Activated CD8-positive, alpha-beta memory T cell treated with anti-CD3 and anti-CD28 coated beads, Interleukin-2, amount 10 ng/mL, durations not matched to agents 7 days and 5 days (primary cell): ENCODE measurements at regions not wholly inside any gene's neighbourhood (a gene's known extent, or its start where the extent isn't known, plus 50 kb on each side); places are given as distances from the start of the nearest gene placed in this dataset.
A peak's percentile ranks its signal among the peaks of the same experiment; 100 is the strongest.
"Not testable (repeated sequence)": the region's sequence is repeated elsewhere in the genome, so short reads cannot be mapped to it uniquely, and the experiment has no call there.

Source experiments
- ATAC-seq: fragments of 150-1000 bp; cut with Tn5 transposase; one replicate; pipeline ENCODE4 v1.10.0; 2021; ENCODE audit warnings: moderate library complexity
- CTCF ChIA-PET: fragments of 350-600 bp; sonication (Branson Sonifier 250); formaldehyde crosslinking; loops from one replicate; lab custom pipeline; 2021; ENCODE audit warnings: antibody characterized with exemption; lab: Charles Lee
- DNase-seq: peaks from one replicate; pipeline ENCODE4 v3.0.0-alpha.2; 2020
- H3K27ac Mint-ChIP-seq: one replicate; pipeline ENCODE4 v1.8.0; 2021; ENCODE audit warnings: mild to moderate bottlenecking, mixed read lengths
- H3K27me3 Mint-ChIP-seq: one replicate; pipeline ENCODE4 v1.8.0; 2021; ENCODE audit warnings: mixed read lengths
- H3K36me3 Mint-ChIP-seq: one replicate; pipeline ENCODE4 v1.8.0; 2021; ENCODE audit warnings: mild to moderate bottlenecking, mixed read lengths
- H3K4me1 Mint-ChIP-seq: one replicate; pipeline ENCODE4 v1.8.0; 2021; ENCODE audit warnings: mixed read lengths
- H3K4me3 Mint-ChIP-seq: one replicate; pipeline ENCODE4 v1.8.0; 2021; ENCODE audit warnings: mild to moderate bottlenecking, moderate library complexity, mixed read lengths
- H3K9me3 Mint-ChIP-seq: one replicate; pipeline ENCODE4 v1.8.0; 2022; ENCODE audit warnings: low read depth, mixed read lengths

DNA sequence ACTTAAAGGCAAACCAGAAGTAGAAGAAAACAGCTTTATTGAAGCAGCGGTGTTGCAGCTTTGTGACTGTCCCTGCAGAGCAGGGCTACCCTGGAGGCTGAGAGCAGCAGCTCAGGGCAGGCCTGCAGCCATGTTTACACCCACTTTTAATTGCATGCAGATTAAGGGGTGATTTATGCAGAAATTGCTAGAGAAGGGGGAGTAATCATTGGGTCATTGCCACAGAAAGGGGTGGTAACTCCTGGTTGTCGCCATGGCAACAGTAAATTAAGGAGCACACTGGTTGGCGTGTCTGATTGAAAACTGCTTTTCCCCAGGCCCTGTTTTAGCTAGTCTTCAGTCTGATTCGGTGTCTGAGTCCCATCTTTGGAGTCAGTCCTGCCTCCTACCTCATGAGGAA is 195.4 kb upstream of the HDAC4 start:
- Mint-ChIP-seq H3K9me3 (peaks cover 12% of the 10 kb centered on the region), H3K36me3 (no peaks in the 10 kb centered on the region), H3K4me1 (peaks cover 8% of the 10 kb centered on the region), H3K27me3 (no peaks in the 10 kb centered on the region), H3K4me3 (no peak overlapping the region), H3K27ac (no peak overlapping the region)
- peak; percentile 34 for DNase-seq
- CTCF ChIA-PET, result interaction anchor here (0.8 kb wide), 1 partner anchor 329 kb away, joined by 3 read pairs; no protein-coding TSS in a partner anchor
- ATAC-seq, result no peak

GRCh38 chr2:239595726-239596125 is 194.9 kb upstream of the HDAC4 start:
- peaks cover 8% of the 10 kb centered on the region for H3K4me1 Mint-ChIP-seq
- CTCF ChIA-PET, result no interaction called here
- ATAC-seq (no peak), DNase-seq (no peak)
- no peak overlapping the region for H3K4me3 Mint-ChIP-seq
- H3K9me3 Mint-ChIP-seq, result peaks cover 12% of the 10 kb centered on the region
- no peaks in the 10 kb centered on the region for H3K27me3 Mint-ChIP-seq
- no peak overlapping the region for H3K27ac Mint-ChIP-seq
- H3K36me3 Mint-ChIP-seq, result no peaks in the 10 kb centered on the region

DNA sequence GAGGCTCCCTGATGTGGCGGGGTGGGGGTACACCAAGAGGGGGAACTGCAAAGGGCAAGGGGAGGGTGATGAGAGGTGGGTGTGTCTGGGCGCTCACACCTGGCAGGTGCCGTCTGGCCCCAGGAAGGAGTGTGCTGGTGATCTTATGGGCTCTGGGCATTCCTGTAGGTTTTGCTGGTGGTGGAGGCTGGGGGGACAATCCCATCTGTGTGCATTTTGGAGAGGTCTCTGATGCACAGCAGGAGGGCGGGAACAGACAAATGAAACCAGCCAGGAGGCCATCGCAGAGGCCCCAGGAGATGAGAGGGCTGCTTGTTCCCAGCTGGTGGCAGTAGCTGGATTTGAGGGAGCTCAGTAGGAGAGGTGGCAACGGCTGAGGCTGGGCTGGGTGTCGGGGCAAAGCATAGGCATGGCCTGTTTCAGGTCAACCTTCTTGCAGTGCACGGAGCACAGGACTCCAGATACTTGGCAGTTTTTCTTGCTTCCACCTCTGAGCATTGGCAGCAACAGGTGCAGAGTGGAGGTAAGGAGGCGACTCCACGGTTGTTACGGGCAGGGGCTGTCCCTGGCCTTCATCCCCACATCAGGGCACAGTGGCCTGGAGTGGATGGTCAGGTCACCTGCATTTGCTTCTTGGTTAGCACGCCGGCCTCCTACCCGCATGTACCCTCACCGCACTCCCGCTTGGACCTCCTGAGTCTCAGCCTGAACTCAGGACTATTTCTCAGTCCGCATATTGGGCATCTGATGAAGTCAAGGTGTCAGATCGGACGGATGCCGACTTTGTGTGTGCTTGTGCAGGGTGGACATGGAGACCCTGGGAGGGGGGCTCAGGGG is 194.2 kb upstream of the HDAC4 start:
- no peaks in the 10 kb centered on the region for H3K36me3 Mint-ChIP-seq
- peaks cover 8% of the 10 kb centered on the region for H3K4me1 Mint-ChIP-seq
- CTCF ChIA-PET, result no interaction called here
- H3K4me3 Mint-ChIP-seq, result no peak overlapping the region
- no peak for DNase-seq
- no peak for ATAC-seq
- no peak overlapping the region for H3K27ac Mint-ChIP-seq
- H3K27me3 Mint-ChIP-seq, result no peaks in the 10 kb centered on the region
- H3K9me3 Mint-ChIP-seq, result peaks cover 12% of the 10 kb centered on the region

DNA sequence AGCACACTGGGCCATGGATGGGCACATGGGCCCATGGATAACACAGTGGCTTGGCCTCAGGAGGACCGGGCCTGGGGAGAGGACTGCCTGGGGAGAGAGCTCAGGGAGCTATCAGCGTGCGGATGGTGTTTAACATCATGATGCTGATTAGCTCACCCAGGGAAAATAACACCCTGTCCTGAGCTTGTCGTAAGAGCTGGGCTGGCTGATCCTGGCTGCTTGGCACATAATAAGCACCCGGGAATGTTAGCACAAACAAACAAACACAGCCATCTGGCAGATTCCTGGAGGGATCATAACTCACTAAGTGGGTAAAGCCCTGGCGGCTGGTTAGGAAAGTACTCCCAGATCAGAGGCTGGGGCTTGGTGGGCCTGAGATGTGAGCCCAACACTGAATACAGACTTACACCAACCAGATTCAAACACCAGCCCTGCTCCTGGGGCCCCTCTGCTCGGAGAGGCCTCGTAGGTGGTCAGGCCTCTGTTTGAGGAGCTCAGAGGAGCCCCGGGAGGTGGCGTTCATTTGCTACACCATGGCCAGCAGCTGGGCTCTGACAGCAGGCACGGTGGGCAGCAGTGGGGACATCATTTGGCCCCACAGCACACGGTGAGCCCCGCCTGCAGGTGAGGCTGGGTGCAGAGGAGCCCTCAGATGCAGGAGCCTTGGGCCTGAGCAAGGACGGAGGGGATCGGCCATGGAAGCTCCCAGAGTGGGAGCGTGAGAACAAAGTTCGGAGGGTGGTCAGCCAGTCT is 193.4 kb upstream of the HDAC4 start:
- CTCF ChIA-PET, result no interaction called here
- H3K9me3 Mint-ChIP-seq, result peaks cover 12% of the 10 kb centered on the region
- no peak for ATAC-seq
- no peaks in the 10 kb centered on the region for H3K36me3 Mint-ChIP-seq
- no peak overlapping the region for H3K4me3 Mint-ChIP-seq
- no peak overlapping the region for H3K27ac Mint-ChIP-seq
- no peaks in the 10 kb centered on the region for H3K27me3 Mint-ChIP-seq
- DNase-seq, result no peak
- H3K4me1 Mint-ChIP-seq, result peaks cover 8% of the 10 kb centered on the region

GRCh38 chr2:239593455-239593854 is 192.6 kb upstream of the HDAC4 start:
- ATAC-seq (no peak), DNase-seq (no peak)
- Mint-ChIP-seq H3K27ac (no peak overlapping the region), H3K9me3 (peaks cover 12% of the 10 kb centered on the region), H3K4me1 (peaks cover 6% of the 10 kb centered on the region), H3K27me3 (no peaks in the 10 kb centered on the region), H3K36me3 (no peaks in the 10 kb centered on the region), H3K4me3 (no peak overlapping the region)
- CTCF ChIA-PET, result no interaction called here

- H3K36me3 Mint-ChIP-seq, H3K4me1 Mint-ChIP-seq, H3K4me3 Mint-ChIP-seq, DNase-seq, CTCF ChIA-PET, H3K27ac Mint-ChIP-seq, ATAC-seq, H3K27me3 Mint-ChIP-seq: not testable (repeated sequence)
- H3K9me3 Mint-ChIP-seq, result peaks cover 12% of the 10 kb centered on the region
These were observed 191.9 kb upstream of the HDAC4 start for GRCh38 chr2:239592629-239593290.

DNA sequence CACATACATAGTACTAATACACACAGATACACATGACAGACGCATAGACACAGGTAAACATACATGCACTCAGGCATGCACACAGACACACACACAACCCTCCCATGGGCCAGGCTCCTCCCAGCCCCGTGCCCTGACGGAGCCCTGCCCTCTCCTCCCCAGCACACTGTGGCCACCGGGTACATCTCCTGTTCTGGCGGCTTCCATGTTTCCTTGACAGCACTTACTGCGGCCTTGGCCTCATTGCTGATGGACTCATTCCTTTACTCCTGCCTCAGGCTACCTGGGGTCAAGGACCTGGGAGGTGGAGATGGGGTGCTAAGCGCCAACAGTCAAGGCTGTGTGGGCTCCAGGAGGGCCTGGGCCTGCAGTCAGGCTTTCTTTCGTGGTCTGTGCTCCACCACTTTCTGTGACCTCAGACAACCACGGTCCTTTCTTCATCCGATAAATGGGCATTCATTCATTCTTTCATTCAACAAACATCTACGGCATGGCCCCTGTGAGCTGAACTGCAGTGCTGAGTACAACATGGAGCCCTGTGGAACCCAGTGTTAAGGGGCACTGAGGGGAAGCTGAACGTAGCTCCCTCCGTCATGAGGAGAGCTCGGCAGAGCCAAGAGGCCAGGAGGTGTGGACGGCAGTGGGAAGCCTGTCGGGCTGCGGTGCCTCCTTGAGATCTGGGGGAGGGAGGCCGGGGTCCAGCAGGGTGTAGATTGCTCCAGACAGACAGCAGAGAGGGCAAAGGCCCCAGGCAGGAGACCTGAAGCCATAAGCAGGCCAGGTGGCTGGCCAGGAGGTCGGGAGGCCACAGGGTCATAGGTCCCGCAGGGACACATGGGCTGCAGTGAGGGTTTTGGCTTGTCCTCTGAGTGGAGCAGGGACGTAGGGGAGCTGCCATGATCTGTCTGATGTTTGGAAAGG is 190.4 kb upstream of the HDAC4 start:
- CTCF ChIA-PET, result no interaction called here
- H3K36me3 Mint-ChIP-seq, result no peaks in the 10 kb centered on the region
- no peak for ATAC-seq
- no peaks in the 10 kb centered on the region for H3K27me3 Mint-ChIP-seq
- no peaks in the 10 kb centered on the region for H3K4me1 Mint-ChIP-seq
- H3K4me3 Mint-ChIP-seq, result no peak overlapping the region
- peaks cover 12% of the 10 kb centered on the region for H3K9me3 Mint-ChIP-seq
- no peak for DNase-seq
- no peak overlapping the region for H3K27ac Mint-ChIP-seq

DNA sequence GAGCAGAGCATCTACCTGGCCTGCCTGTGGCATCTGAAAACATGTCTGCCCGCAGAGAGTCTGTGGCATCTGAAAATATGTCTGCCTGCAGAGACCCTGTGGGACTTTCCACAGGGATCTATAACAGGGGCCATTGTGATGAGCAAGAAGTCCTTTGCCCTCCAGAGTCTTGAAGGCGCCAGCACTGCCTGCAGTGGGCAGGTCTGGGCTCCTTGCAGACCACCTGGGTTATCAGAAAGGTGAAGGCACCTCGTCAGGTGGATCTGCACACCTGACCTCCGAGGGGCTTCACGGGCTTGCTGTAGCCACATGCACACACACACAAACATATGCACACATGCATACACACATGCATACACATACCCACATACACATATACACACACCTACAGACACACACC is 189.5 kb upstream of the HDAC4 start:
- no peak overlapping the region for H3K27ac Mint-ChIP-seq
- ATAC-seq (no peak), DNase-seq (no peak)
- CTCF ChIA-PET, result no interaction called here
- no peaks in the 10 kb centered on the region for H3K4me1 Mint-ChIP-seq
- H3K9me3 Mint-ChIP-seq, result peaks cover 12% of the 10 kb centered on the region
- H3K36me3 Mint-ChIP-seq, result no peaks in the 10 kb centered on the region
- no peaks in the 10 kb centered on the region for H3K27me3 Mint-ChIP-seq
- no peak overlapping the region for H3K4me3 Mint-ChIP-seq

DNA sequence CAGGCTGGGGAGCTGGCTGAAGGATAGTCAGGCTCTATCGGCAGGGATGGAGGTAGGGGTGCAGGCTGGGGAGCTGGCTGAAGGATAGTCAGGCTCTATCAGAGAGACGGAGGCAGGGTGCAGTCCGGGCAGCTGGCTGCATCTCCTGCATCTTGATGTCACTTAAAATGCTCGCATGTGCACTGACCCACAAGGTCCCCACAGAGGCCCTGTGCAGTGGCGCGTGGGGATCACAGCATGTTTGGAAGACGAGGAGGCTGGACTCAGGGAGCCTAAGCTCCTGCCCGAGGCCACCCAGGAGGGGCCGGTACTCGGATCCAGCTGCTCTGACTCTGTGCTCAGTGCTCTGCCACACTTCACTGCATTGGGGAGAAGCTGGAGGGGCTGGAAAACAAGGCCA is 189.0 kb upstream of the HDAC4 start:
- CTCF ChIA-PET, result no interaction called here
- H3K27ac Mint-ChIP-seq, result no peak overlapping the region
- no peaks in the 10 kb centered on the region for H3K27me3 Mint-ChIP-seq
- no peak overlapping the region for H3K4me3 Mint-ChIP-seq
- no peaks in the 10 kb centered on the region for H3K36me3 Mint-ChIP-seq
- DNase-seq, result no peak
- no peak for ATAC-seq
- H3K4me1 Mint-ChIP-seq, result no peaks in the 10 kb centered on the region
- peaks cover 12% of the 10 kb centered on the region for H3K9me3 Mint-ChIP-seq

GRCh38 chr2:239589270-239589825 is 188.5 kb upstream of the HDAC4 start:
- ATAC-seq (no peak), DNase-seq (no peak)
- no peaks in the 10 kb centered on the region for H3K27me3 Mint-ChIP-seq
- CTCF ChIA-PET, result no interaction called here
- H3K27ac Mint-ChIP-seq, result no peak overlapping the region
- no peaks in the 10 kb centered on the region for H3K36me3 Mint-ChIP-seq
- no peak overlapping the region for H3K4me3 Mint-ChIP-seq
- peaks cover 12% of the 10 kb centered on the region for H3K9me3 Mint-ChIP-seq
- no peaks in the 10 kb centered on the region for H3K4me1 Mint-ChIP-seq

DNA sequence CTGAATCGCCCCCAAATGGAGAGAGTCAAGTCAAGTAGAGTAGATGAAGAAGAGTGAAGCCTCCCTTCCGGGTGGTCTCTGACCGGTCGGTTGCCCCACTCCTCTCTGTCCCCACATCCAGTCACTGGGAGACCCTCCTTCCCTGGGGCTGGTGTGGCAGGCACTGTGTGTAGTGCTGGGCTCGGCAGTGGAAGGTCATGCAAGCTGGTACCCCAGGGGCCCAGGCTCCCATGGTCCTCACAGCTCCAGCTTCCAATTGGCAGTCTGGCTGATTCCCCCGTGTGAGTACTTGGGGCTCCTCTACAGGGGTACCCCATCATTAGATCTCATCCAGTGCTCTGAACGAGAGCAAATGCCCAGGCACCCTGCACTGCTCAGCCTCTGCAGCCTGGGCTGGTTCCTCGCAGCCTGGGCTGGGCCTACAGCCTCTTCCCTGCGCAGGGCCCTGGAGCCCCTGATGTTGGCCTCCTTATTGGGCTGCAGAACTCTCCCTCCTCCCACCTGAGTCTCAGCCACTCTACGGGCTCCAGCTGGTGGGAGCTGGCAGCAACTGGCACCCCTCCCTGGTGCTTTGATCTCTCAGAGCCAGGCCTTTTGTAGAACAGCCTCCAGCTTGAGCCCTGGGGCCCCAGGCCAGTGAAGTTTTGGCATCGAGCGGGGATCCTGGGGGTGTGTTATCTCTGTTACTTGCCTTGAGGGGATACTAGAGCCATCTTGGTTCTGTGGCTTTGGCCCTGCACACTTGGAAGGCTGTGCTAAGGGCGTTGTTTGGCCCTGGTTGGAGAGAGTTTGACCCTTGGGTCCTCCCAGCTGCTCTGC is 187.8 kb upstream of the HDAC4 start:
- no peak overlapping the region for H3K4me3 Mint-ChIP-seq
- CTCF ChIA-PET, result interaction anchor here (1.3 kb wide), 1 partner anchor 11 kb away, joined by 3 read pairs; no protein-coding TSS in a partner anchor
- no peak for DNase-seq
- no peaks in the 10 kb centered on the region for H3K4me1 Mint-ChIP-seq
- ATAC-seq, result no peak
- H3K27ac Mint-ChIP-seq, result no peak overlapping the region
- H3K27me3 Mint-ChIP-seq, result no peaks in the 10 kb centered on the region
- peaks cover 12% of the 10 kb centered on the region for H3K9me3 Mint-ChIP-seq
- H3K36me3 Mint-ChIP-seq, result no peaks in the 10 kb centered on the region

DNA sequence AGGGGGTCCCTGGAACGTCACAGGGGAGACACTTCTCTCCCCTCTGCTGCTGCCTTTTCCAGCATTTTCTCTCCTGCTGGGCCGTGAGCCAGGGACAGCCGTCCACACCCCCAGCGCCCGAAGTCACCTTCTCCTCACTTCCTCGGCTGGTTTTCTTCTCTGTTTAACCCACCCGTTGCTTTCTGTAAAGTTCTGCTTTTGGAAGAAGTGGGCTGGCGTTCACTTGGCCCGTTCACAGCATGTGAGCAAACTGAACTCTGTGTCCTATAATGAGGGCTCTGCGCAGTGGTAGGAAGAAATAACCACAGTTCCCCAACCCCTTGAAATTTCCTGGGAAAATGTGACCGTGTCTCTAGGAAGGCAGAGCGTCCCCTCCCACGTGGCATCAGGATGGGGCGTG is 187.0 kb upstream of the HDAC4 start:
- CTCF ChIA-PET, result interaction anchor here (1.3 kb wide), 1 partner anchor 10 kb away, joined by 3 read pairs; no protein-coding TSS in a partner anchor
- no peaks in the 10 kb centered on the region for H3K4me1 Mint-ChIP-seq
- no peak for ATAC-seq
- H3K27ac Mint-ChIP-seq, result no peak overlapping the region
- H3K27me3 Mint-ChIP-seq, result no peaks in the 10 kb centered on the region
- peaks cover 10% of the 10 kb centered on the region for H3K9me3 Mint-ChIP-seq
- H3K4me3 Mint-ChIP-seq, result no peak overlapping the region
- DNase-seq, result no peak
- no peaks in the 10 kb centered on the region for H3K36me3 Mint-ChIP-seq
